Activated naive CD4-positive, alpha-beta T cell treated with anti-CD3 and anti-CD28 coated beads for 36 hours (primary cell): ENCODE measurements at regions not wholly inside any gene's neighbourhood (a gene's known extent, or its start where the extent isn't known, plus 50 kb on each side); places are given as distances from the start of the nearest gene placed in this dataset.
"Not testable (repeated sequence)": the region's sequence is repeated elsewhere in the genome, so short reads cannot be mapped to it uniquely, and the experiment has no call there.

Experiments
- CTCF ChIA-PET: fragments of 350-600 bp; sonication (Branson Sonifier 250); formaldehyde crosslinking; loops from one replicate; lab custom pipeline; 2021; ENCODE audit warnings: antibody characterized with exemption; lab: Charles Lee
- DNase-seq: peaks from one replicate; pipeline ENCODE4 v3.0.0-alpha.2; 2020
- H3K27ac Mint-ChIP-seq: one replicate; pipeline ENCODE4 v1.8.0; 2021; ENCODE audit warnings: mild to moderate bottlenecking, mixed read lengths
- H3K27me3 Mint-ChIP-seq: one replicate; pipeline ENCODE4 v1.8.0; 2021; ENCODE audit warnings: low read depth, mixed read lengths
- H3K36me3 Mint-ChIP-seq: one replicate; pipeline ENCODE4 v1.8.0; 2021; ENCODE audit warnings: low read depth, mixed read lengths
- H3K4me1 Mint-ChIP-seq: one replicate; pipeline ENCODE4 v1.8.0; 2021; ENCODE audit warnings: low read depth, mixed read lengths
- H3K4me3 Mint-ChIP-seq: one replicate; pipeline ENCODE4 v1.8.0; 2021; ENCODE audit warnings: mild to moderate bottlenecking, moderate library complexity, mixed read lengths
- H3K9me3 Mint-ChIP-seq: one replicate; pipeline ENCODE4 v1.8.0; 2021; ENCODE audit warnings: mixed read lengths
- intact Hi-C: fragments of 100-400 bp; cut with micrococcal nuclease; formaldehyde crosslinking; loops from one replicate; pipeline ENCODE4 v1.15.1; 2023

DNA sequence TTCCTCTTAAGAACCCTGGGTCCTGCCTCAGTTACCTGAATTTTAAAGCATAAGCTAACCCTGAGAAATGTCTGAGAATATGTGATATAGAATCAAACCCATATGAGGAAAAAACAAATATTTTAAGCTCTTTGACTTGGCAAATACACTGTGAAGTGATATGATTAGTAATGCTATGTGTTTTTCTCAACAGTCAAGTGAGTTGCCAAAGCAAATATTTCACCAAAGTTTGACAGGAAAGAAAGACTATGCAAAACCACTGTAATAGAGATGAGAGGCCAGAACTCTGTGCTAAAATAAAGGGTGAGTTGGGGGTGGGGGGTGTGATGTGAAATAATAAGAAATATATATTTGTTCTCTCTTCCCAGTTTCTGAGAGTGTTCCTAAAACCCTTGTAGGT lies 613.5 kb upstream of the CCDC179 start:
- intact Hi-C loops = no loop called here

DNA sequence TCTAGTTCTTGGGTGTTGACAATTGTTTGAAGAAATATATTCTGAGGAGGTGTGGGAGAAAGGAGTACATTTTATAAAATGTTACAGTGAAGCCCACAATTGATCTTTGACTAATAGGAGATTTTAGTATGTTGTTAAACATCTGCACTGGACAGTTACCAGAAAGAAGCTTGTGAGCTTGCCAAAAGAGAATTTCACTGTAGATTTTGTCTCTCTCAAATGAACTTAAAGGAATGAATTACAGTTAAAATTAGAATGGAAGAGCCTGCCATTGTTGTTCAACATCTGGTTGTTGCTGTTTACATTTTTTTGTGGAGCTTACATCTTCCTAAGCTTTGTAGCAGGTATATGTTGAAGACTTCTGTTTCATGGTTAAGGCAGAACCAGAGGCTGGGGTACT lies 620.5 kb upstream of the CCDC179 start:
- CTCF ChIA-PET = no interaction called here
- Mint-ChIP-seq H3K36me3 (no peaks in the 10 kb centered on the region), H3K4me1 (no peaks in the 10 kb centered on the region), H3K9me3 (peaks cover 14% of the 10 kb centered on the region), H3K27me3 (no peaks in the 10 kb centered on the region), H3K27ac (no peak overlapping the region), H3K4me3 (no peak overlapping the region)
- intact Hi-C loops = no loop called here
- DNase-seq = no peak

More for the DNA sequence above, 613.5 kb upstream of the CCDC179 start:
- Mint-ChIP-seq H3K9me3 (peaks cover 7% of the 10 kb centered on the region), H3K27me3 (no peaks in the 10 kb centered on the region), H3K27ac (no peak overlapping the region), H3K4me3 (no peak overlapping the region), H3K36me3 (no peaks in the 10 kb centered on the region), H3K4me1 (no peaks in the 10 kb centered on the region)
- no peak for DNase-seq
- CTCF ChIA-PET = interaction anchor here (0.6 kb wide), 1 partner anchor 630 kb away, joined by 4 read pairs; no protein-coding TSS in a partner anchor

DNA sequence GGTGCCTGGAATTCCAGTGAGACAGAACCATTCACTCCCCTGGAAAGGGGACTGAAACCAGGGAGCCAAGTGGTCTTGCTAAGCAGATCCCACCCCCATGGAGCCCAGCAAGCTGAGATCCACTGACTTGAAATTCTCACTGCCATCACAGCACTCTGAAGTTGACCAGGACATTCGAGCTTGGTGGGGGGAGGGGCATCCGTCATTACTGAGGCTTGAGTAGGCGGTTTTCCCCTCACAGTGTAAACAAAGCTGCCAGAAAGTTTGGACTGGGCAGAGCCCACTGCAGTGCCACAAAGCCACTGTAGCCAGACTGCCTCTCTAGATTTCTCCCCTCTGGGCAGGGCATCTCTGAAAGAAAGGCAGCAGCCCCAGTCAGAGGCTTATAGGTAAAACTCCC lies 623.9 kb upstream of the CCDC179 start:
- intact Hi-C loops, H3K27me3 Mint-ChIP-seq, CTCF ChIA-PET, H3K27ac Mint-ChIP-seq, DNase-seq, H3K36me3 Mint-ChIP-seq, H3K4me3 Mint-ChIP-seq, H3K4me1 Mint-ChIP-seq: not testable (repeated sequence)
- peaks cover 28% of the 10 kb centered on the region for H3K9me3 Mint-ChIP-seq

DNA sequence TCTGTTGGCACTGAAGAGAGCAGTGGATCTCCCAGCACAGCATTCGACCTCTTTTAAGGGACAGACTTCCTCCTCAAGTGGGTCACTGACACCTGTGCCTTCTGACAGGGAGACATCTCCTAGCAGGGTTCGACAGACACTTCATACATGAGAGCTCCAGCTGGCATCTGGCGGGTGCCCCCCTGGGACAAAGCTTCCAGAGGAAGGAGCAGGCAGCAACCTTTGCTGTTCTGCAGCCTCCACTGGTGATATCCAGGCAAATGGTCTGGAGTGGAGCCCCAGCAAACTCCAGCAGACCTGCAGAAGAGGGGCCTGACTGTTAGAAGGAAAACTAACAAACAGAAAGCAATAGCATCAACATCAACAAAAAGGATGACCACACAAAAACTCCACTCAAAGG lies 624.3 kb upstream of the CCDC179 start:
- H3K36me3 Mint-ChIP-seq, DNase-seq, H3K27me3 Mint-ChIP-seq, H3K4me3 Mint-ChIP-seq, CTCF ChIA-PET, H3K4me1 Mint-ChIP-seq, H3K27ac Mint-ChIP-seq, intact Hi-C loops: not testable (repeated sequence)
- peaks cover 30% of the 10 kb centered on the region for H3K9me3 Mint-ChIP-seq

DNA sequence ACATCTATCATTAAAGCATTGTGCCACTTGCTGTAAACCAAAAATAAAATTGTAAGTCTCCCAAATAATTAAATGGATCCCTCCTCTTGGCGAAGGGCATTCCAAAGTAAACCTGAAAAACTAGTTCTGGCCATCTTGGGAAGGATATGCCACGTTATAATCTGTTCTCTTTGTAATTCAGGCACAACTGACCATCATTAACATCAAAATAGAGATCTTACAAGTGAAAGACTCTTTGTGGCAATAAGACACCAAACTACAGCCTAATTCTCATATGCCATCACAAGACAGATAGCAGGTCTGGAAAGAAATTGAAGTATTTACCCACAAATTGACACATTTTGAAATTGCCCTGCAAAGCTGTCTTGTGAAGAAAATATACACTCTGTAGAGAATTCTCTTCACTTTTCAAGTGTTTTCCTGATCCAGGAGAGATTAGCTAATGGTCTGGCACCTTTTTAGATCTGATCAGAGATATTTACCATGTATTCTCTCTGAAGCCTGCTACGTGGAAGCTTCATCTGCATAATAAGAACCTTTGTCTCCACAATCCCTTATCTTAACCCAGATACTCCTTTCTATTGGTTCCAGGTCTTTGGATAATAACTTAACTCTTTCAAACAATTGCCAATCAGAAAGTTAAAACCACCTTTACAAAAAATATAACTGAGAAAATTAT lies 630.4 kb upstream of the CCDC179 start:
- CTCF ChIA-PET = no interaction called here
- no peaks in the 10 kb centered on the region for H3K36me3 Mint-ChIP-seq
- DNase-seq = no peak
- peaks cover 27% of the 10 kb centered on the region for H3K9me3 Mint-ChIP-seq
- no peaks in the 10 kb centered on the region for H3K27me3 Mint-ChIP-seq
- no peak overlapping the region for H3K4me3 Mint-ChIP-seq
- no peaks in the 10 kb centered on the region for H3K4me1 Mint-ChIP-seq
- intact Hi-C loops = no loop called here
- H3K27ac Mint-ChIP-seq = no peak overlapping the region

DNA sequence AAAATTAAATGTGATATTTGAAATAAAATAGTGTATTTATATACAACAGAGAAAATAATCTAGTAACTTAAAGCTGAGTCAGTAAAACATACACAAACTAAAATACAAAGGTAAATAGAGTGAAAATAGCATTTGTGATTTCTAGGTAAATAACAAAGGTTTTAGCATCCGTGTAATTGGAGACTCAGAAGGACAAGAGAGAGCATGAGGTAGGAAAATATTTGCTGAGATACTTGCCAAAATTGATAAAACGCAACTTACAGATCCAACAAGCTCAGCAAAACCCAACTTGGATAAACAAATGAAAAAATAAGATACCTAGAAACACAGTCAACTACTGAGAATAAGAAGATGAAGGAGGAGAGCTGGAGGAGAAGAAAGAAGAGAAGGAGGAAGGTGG lies 634.7 kb upstream of the CCDC179 start:
- no peaks in the 10 kb centered on the region for H3K36me3 Mint-ChIP-seq
- CTCF ChIA-PET = no interaction called here

DNA sequence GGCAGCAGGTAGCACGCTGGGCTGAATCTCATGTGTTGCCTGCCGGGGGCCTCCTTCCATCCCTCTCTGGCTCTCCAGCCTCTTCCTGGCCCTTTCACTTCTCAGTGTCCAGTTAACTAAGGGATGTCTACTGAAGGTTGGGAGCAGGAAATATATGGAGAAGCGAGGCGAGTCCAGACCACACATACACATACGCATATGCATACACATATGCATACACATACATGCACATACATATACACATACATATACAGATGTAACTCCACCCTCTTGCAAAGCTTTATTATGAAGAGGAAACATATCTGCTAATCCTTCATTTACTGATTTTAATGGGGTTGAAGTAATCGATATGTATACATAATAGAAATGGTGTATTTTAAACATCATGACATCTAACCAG lies 636.1 kb upstream of the CCDC179 start:
- intact Hi-C loops = no loop called here
- Mint-ChIP-seq H3K36me3 (no peaks in the 10 kb centered on the region), H3K27ac (no peak overlapping the region), H3K4me3 (no peak overlapping the region), H3K9me3 (peaks cover 7% of the 10 kb centered on the region), H3K27me3 (no peaks in the 10 kb centered on the region), H3K4me1 (no peaks in the 10 kb centered on the region)
- CTCF ChIA-PET = no interaction called here
- DNase-seq = no peak

More for the DNA sequence above, 634.7 kb upstream of the CCDC179 start:
- H3K27me3 Mint-ChIP-seq = no peaks in the 10 kb centered on the region
- DNase-seq = no peak
- no peak overlapping the region for H3K4me3 Mint-ChIP-seq
- H3K9me3 Mint-ChIP-seq = peaks cover 7% of the 10 kb centered on the region
- H3K27ac Mint-ChIP-seq = no peak overlapping the region
- intact Hi-C loops = no loop called here
- no peaks in the 10 kb centered on the region for H3K4me1 Mint-ChIP-seq

DNA sequence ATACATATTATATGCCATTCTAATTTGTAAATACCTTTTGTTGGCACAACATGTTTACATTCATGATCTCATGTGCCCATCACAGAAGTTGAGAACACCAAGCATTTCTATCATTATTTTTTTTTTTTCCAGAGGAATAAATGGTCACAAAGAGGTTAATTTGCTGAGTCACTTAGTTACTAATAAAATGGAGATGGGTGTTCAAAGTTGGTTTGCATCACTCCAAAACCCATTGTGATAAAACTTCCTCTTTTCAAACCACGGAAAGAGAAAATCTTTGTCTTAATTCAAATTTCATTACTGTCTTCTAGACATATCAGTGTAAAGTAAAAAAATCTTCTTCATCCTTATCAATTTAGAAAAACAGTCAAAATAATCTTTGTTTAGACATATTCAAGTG lies 636.8 kb upstream of the CCDC179 start:
- Mint-ChIP-seq H3K9me3 (peaks cover 3% of the 10 kb centered on the region), H3K27ac (no peak overlapping the region), H3K4me1 (no peaks in the 10 kb centered on the region), H3K27me3 (no peaks in the 10 kb centered on the region), H3K36me3 (no peaks in the 10 kb centered on the region), H3K4me3 (no peak overlapping the region)
- CTCF ChIA-PET = no interaction called here
- intact Hi-C loops = no loop called here
- no peak for DNase-seq

DNA sequence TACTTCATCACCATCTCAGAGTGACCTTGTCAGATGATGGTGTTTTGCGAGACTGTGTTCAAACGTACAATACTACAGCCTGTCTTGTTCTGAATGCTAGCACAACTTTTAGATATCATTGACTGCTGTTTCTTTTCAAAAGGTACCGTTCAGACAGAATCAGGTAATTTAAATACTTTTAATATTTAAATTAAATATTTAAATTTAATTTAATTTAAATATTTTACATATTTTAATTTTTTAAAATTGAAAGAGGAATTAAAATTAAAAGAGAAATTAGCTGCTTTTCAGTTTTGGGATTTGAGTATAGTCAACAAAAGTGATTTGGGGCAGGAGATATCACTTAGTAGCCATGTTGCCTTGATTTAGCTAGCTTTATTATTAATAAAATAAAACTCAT lies 642.1 kb upstream of the CCDC179 start:
- Mint-ChIP-seq H3K27me3 (no peaks in the 10 kb centered on the region), H3K4me3 (no peak overlapping the region), H3K4me1 (no peaks in the 10 kb centered on the region), H3K9me3 (peaks cover 3% of the 10 kb centered on the region), H3K36me3 (no peaks in the 10 kb centered on the region), H3K27ac (no peak overlapping the region)
- no peak for DNase-seq
- intact Hi-C loops = no loop called here
- CTCF ChIA-PET = no interaction called here

DNA sequence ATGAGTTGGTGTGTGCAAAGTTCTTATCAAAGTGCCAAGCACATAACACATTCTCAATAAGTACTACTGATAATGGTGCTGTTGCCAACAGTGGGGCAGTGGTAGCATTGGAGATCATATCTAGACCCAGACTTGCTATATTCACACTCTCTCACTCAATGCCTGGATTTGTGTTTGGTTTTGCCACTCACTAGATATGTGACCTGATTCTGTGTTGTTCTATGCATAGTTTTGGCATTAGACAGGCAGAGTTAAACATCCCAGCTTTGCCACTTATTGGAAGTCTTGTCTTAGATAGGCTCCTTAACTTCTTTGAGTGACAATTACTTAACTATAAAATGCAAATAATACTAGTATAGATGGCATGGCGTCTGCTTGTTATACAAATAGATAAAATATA lies 642.6 kb upstream of the CCDC179 start:
- H3K9me3 Mint-ChIP-seq = peaks cover 3% of the 10 kb centered on the region
- no peak overlapping the region for H3K27ac Mint-ChIP-seq
- no peak for DNase-seq
- no peaks in the 10 kb centered on the region for H3K27me3 Mint-ChIP-seq
- no peak overlapping the region for H3K4me3 Mint-ChIP-seq
- H3K4me1 Mint-ChIP-seq = no peaks in the 10 kb centered on the region
- intact Hi-C loops = no loop called here
- CTCF ChIA-PET = no interaction called here
- H3K36me3 Mint-ChIP-seq = no peaks in the 10 kb centered on the region

DNA sequence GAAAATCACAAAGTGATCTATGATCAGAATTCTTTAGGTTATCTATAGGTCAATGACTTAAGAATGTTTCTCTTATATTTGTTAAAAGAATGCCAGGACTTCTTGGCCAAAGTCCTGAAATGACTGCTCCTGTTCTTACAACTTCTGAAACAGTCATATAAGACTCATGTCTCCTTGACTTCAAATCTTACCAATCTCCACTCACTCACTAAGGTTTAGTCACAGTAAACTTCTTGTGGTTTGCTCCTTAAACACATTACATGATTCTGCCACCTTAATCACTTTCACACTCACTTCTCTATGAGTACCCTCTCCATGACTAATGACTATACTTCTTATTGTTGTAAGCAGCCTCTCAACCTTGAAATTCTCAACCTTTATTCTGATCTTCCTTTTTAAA lies 648.7 kb upstream of the CCDC179 start:
- Mint-ChIP-seq H3K27me3 (no peaks in the 10 kb centered on the region), H3K4me1 (no peaks in the 10 kb centered on the region), H3K4me3 (no peak overlapping the region), H3K36me3 (no peaks in the 10 kb centered on the region), H3K27ac (no peak overlapping the region), H3K9me3 (no peaks in the 10 kb centered on the region)
- intact Hi-C loops = no loop called here
- CTCF ChIA-PET = no interaction called here
- DNase-seq = no peak

DNA sequence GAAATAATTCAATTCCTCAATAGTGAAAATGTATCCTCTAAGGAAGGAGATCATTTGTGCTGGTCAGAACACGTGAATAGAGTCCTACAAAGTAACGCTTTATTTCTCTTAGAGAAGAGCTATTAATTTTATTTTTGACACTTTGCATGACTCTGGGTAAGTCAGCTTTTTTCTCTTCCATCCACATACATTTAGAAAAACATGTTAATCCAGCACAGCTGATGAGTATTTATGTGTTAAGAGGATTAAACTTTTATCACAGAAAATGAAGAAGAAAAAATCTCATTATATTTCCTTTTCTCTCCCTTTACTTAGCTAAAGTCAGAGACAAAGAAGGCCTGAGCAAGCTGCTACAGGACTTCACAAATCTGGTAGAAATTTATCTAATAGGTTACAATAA lies 649.5 kb upstream of the CCDC179 start:
- no peaks in the 10 kb centered on the region for H3K27me3 Mint-ChIP-seq
- no peaks in the 10 kb centered on the region for H3K36me3 Mint-ChIP-seq
- CTCF ChIA-PET = no interaction called here
- intact Hi-C loops = no loop called here
- H3K9me3 Mint-ChIP-seq = peaks cover 3% of the 10 kb centered on the region
- no peak for DNase-seq
- H3K4me1 Mint-ChIP-seq = no peaks in the 10 kb centered on the region
- H3K27ac Mint-ChIP-seq = no peak overlapping the region
- H3K4me3 Mint-ChIP-seq = no peak overlapping the region

DNA sequence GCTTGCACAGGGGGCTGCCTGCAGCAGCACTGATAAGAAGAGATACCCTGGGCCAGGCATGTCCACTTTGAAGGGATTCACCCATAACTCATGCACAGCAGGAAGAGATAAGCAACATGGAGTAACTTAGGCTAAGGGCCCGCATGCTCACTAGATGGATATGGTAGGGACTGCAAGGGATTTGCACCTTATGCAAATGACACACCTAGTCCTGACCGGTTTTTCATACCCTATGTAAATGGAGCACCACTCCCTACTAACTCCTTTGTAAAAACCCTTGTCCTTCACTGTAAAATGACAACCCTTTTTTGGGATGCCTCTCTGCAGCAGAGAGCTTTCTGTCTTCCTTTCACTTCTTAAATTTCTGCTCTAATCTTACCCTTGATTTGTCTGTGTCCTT lies 658.9 kb upstream of the CCDC179 start:
- Mint-ChIP-seq H3K36me3 (no peaks in the 10 kb centered on the region), H3K27me3 (no peaks in the 10 kb centered on the region), H3K4me1 (no peaks in the 10 kb centered on the region), H3K4me3 (no peak overlapping the region), H3K9me3 (peaks cover 3% of the 10 kb centered on the region), H3K27ac (no peak overlapping the region)
- intact Hi-C loops = no loop called here
- DNase-seq = no peak
- CTCF ChIA-PET = no interaction called here
